AG08395 (cell line): ENCODE measurements at regions not wholly inside any gene's neighbourhood (a gene's known extent, or its start where the extent isn't known, plus 50 kb on each side); places are given as distances from the start of the nearest gene placed in this dataset.

Source experiments
- DNase-seq: peaks from one replicate; pipeline ENCODE4 v3.0.0; 2012; ENCODE audit warnings: mixed read lengths, low spot score

- no peak for DNase-seq
Observed at GRCh38 chr16:7097518-7097917, 235.1 kb upstream of the RBFOX1 start.

GRCh38 chr16:7093511-7093910, 239.1 kb upstream of the RBFOX1 start:
- DNase-seq: no peak

DNA sequence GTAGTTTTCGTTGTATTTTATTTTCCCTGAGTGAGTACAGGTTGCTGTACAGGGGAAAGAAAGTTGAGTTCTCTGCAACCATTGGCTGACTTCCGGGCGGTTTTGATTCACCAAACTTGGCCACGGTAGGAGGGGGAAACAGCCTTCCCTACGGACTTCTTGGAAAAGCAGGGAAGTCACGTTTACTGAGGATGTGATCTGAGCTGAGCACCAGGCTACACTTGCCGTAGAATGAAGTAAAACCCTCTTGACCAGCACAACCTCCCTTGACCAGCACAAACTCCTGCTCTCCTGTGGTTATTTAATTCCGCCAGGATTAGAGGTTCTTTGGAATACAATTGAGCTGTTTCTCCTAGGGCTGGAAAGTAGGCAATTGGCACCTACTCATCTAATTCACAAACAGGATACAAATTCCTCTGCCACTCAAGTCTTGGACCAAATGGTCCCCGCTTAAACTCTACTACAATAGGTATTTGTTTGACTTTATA, 242.0 kb upstream of the RBFOX1 start:
- no peak for DNase-seq

DNA sequence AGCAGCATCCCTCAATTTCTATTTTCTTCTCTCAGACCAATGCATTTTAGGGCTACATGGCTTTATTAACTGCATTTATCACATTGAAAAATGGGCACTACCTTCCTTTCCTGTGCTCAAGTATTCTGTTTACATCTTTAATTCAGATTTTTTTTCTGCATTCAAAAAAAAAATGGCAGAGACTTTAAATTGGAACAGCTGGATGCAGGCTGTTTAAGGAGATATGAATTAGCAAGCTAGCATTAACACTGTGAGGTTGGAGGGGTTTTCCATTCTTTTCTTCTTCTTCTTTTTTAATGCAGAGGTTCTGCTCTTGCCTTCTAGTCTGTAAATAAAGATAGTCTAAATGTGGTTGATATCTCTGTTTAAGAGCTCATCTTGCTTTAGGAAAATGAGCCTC, 242.9 kb upstream of the RBFOX1 start:
- no peak for DNase-seq

- no peak for DNase-seq
Observed at GRCh38 chr16:7088711-7089110, 243.9 kb upstream of the RBFOX1 start.

GRCh38 chr16:7086822-7087616, 245.6 kb upstream of the RBFOX1 start:
- DNase-seq: no peak

DNA sequence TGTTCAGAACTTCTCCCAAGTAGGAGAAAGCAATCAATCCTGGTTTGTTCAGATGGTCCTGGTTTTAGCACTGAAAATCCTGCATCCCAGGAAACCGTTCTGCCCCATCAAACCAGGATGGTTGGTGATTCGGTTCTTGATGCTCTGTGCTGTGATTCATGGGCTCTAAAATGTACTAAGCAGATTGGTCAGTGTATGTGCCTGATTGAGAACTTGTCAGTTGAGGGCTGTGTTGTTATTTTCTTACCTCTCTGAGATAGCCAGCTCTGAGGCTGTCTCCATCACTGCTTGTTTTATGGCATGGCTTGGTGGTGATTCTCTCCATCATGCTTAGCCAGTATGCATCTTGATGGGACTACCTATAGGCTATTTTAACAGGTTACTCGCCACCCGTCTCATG, 246.9 kb upstream of the RBFOX1 start:
- no peak for DNase-seq

- no peak for DNase-seq
Observed at GRCh38 chr16:7083096-7083495, 249.5 kb upstream of the RBFOX1 start.

DNA sequence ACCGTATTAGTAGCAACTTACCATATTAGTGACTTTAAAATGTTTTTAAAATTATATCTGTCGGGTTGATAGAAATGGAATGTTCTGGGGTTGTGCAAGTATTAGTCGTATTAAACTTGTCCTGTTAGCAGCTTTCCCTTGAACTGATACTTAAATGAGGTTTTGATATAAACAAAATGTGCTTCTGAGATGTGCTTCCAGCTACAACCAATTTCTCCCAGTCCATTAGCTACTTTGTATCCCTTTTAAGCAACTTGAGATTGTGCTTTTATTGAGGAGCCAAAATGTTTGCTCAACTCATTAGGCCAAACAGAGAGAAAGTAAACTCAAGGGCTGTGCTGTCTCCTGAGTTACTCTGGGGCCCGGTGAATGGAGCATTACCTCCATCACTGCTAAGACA, 255.0 kb upstream of the RBFOX1 start:
- DNase-seq: no peak

GRCh38 chr16:7074715-7075114, 257.9 kb upstream of the RBFOX1 start:
- no peak for DNase-seq

GRCh38 chr16:7057458-7057857, 275.2 kb upstream of the RBFOX1 start:
- no peak for DNase-seq

DNA sequence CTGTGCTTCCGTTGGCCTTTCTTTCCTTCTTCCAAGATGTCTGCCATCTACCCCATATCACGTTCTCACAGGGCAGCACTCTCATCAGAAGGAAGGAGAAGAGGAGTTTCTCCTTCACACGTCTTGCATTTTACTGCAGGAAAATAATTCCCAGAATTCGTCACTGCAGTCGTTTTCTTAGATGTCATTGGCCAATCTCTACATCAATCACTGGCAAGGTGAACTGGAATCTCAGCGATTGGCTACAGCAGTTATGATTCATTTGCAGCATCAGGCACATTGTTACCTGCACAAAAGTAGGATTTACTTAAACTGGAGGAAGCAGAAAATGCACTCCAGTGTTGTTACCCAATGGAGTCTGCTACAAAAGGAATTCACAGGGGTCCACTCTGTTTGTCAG, 277.2 kb upstream of the RBFOX1 start:
- no peak for DNase-seq

- DNase-seq: no peak
Observed at GRCh38 chr16:7051591-7052349, 280.9 kb upstream of the RBFOX1 start.

- DNase-seq: no peak
Observed at GRCh38 chr16:7044331-7044730, 288.3 kb upstream of the RBFOX1 start.

DNA sequence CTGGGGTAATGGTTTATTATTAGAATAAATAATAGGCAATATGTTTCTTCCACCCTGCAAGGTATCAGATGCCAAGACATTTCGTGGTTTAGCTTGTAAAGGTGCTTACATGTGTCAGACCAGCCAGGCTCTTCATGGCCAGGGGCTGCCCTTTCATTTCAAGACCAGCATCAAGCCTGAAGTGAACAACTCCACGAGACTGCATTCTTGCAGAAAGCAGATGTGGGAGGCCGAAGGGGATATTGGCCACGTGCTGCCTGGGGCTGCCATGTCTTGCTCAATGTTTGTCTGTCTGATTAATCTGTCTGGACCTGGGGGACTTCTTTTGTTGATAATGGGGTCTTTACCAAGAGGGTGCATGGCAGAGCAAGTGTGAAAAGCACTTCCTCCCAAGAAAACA, 294.2 kb upstream of the RBFOX1 start:
- no peak for DNase-seq

- no peak for DNase-seq
Observed at GRCh38 chr16:7037495-7037894, 295.1 kb upstream of the RBFOX1 start.

DNA sequence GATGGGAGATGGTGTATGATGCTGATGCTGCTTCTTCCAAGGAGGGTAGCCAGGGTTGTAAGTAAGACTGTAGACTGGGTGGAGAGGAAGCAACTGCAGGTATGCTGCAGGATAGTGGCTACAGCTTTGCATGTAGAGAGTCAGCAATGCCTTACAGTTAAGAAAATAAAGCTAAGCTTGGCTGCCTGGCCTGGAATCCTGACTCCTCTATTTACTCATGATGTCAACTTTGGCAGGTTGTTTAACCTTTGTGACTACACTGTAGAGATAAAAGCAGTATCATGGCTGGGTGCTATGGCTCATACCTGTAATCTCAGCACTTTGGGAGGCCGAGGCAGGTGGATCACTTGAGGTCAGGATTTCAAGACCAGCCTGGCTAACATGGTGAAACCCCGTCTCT, 301.6 kb upstream of the RBFOX1 start:
- no peak for DNase-seq

DNA sequence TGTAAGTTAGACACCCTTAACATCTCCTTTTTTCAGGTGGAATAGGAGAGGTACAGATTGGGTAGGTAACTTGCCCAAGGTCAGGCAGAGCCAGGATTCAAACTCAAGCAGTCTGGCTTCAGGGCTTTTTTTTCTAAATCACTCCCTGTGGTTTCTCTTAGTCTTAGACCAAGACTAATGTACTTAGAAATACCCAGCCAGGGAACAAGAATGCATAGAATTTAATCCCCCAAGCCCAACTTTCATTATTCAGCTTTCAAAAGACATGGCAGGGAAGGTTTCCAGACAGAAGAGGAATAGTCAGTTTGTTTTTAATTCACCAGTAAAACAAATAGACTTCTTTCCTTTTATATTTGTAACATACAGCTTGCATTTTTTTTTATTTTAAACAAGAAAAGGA, 305.2 kb upstream of the RBFOX1 start:
- no peak for DNase-seq

- DNase-seq: no peak
Observed at GRCh38 chr16:7026639-7027038, 306.0 kb upstream of the RBFOX1 start.

- DNase-seq: no peak
Observed at GRCh38 chr16:7025616-7026190, 306.9 kb upstream of the RBFOX1 start.

GRCh38 chr16:7021653-7022275, 310.9 kb upstream of the RBFOX1 start:
- no peak for DNase-seq

GRCh38 chr16:7017006-7017662, 315.5 kb upstream of the RBFOX1 start:
- DNase-seq: no peak
